ENCODE measurements at regions not wholly inside any gene's neighbourhood (a gene's known extent, or its start where the extent isn't known, plus 50 kb on each side); places are given as distances from the start of the nearest gene placed in this dataset.

- Histone ChIP-seq H3K4me1 (ENCODE audit: insufficient read depth, low read length) (no peaks in the 10 kb centered on the region), H3K9me3 (ENCODE audit: control insufficient read depth in 1 of 2, low read length in 2 of 2) (no peaks in the 10 kb centered on the region), H3K36me3 (ENCODE audit: insufficient read depth, low read length) (no peaks in the 10 kb centered on the region), H3K27me3 (ENCODE audit: insufficient read depth, low read length) (no peaks in the 10 kb centered on the region), H3K27ac (ENCODE audit: low read depth, low read length) (no peak overlapping the region), H3K4me3 (ENCODE audit: low read length in 2 of 2) (no peak overlapping the region)
- Mint-ChIP-seq H3K9me3 (peaks cover 0 to 4% (median 0%) of the 10 kb centered on the region in 8 donors), H3K4me1 (no peaks in the 10 kb centered on the region), H3K4me3 (no peak overlapping the region), H3K27me3 (no peaks in the 10 kb centered on the region), H3K36me3 (no peaks in the 10 kb centered on the region), H3K27ac (no peak overlapping the region)
- no peak for DNase-seq
- intact Hi-C loops (cut with micrococcal nuclease): no loop called here
- ChIA-PET CTCF (ENCODE audit: partially characterized antibody) (no interaction called here), POLR2A (ENCODE audit: partially characterized antibody) (no interaction called here)
Observed at GRCh38 chr2:35080231-35080910, 1275.2 kb upstream of the CRIM1 start.

- CTCF ChIA-PET (ENCODE audit: partially characterized antibody): no interaction called here
- no peaks in the 10 kb centered on the region for H3K36me3 Mint-ChIP-seq
- H3K4me3 Mint-ChIP-seq: no peak overlapping the region
- no peak overlapping the region for H3K4me3 ChIP-seq (ENCODE audit: low read length in 2 of 2)
- POLR2A ChIA-PET (ENCODE audit: partially characterized antibody): no interaction called here
- DNase-seq: no peak
- H3K27ac ChIP-seq (ENCODE audit: low read depth, low read length): no peak overlapping the region
- H3K27me3 ChIP-seq (ENCODE audit: insufficient read depth, low read length): no peaks in the 10 kb centered on the region
- no peaks in the 10 kb centered on the region for H3K27me3 Mint-ChIP-seq
- no peaks in the 10 kb centered on the region for H3K4me1 Mint-ChIP-seq
- peaks cover 0 to 30% (median 9%) of the 10 kb centered on the region in 8 donors for H3K9me3 Mint-ChIP-seq
- intact Hi-C loops (cut with micrococcal nuclease): no loop called here
- H3K4me1 ChIP-seq (ENCODE audit: insufficient read depth, low read length): no peaks in the 10 kb centered on the region
- no peak overlapping the region for H3K27ac Mint-ChIP-seq
- peaks cover 0 to 2% of the 10 kb centered on the region in 2 donors for H3K9me3 ChIP-seq (ENCODE audit: control insufficient read depth in 1 of 2, low read length in 2 of 2)
- no peaks in the 10 kb centered on the region for H3K36me3 ChIP-seq (ENCODE audit: insufficient read depth, low read length)
Observed at GRCh38 chr2:35067420-35067819, 1288.2 kb upstream of the CRIM1 start.

GRCh38 chr2:35063836-35064235 is 1291.7 kb upstream of the CRIM1 start:
- Mint-ChIP-seq H3K27ac (no peak overlapping the region), H3K4me1 (no peaks in the 10 kb centered on the region), H3K4me3 (no peak overlapping the region), H3K36me3 (no peaks in the 10 kb centered on the region), H3K27me3 (no peaks in the 10 kb centered on the region), H3K9me3 (peaks cover 2 to 12% (median 7%) of the 10 kb centered on the region in 8 donors)
- Histone ChIP-seq H3K9me3 (ENCODE audit: control insufficient read depth in 1 of 2, low read length in 2 of 2) (peaks cover 0 to 2% of the 10 kb centered on the region in 2 donors), H3K4me3 (ENCODE audit: low read length in 2 of 2) (no peak overlapping the region), H3K27ac (ENCODE audit: low read depth, low read length) (no peak overlapping the region), H3K36me3 (ENCODE audit: insufficient read depth, low read length) (no peaks in the 10 kb centered on the region), H3K27me3 (ENCODE audit: insufficient read depth, low read length) (no peaks in the 10 kb centered on the region), H3K4me1 (ENCODE audit: insufficient read depth, low read length) (no peaks in the 10 kb centered on the region)
- DNase-seq: no peak
- CTCF ChIA-PET (ENCODE audit: partially characterized antibody): no interaction called here
- POLR2A ChIA-PET (ENCODE audit: partially characterized antibody): no interaction called here
- intact Hi-C loops (cut with micrococcal nuclease): no loop called here

GRCh38 chr2:35035883-35036282 is 1319.7 kb upstream of the CRIM1 start:
- no peaks in the 10 kb centered on the region for H3K36me3 Mint-ChIP-seq
- no peak for DNase-seq
- ChIA-PET POLR2A (ENCODE audit: partially characterized antibody) (no interaction called here), CTCF (ENCODE audit: partially characterized antibody) (no interaction called here)
- H3K27me3 Mint-ChIP-seq: no peaks in the 10 kb centered on the region
- no peaks in the 10 kb centered on the region for H3K4me1 Mint-ChIP-seq
- intact Hi-C loops (cut with micrococcal nuclease): no loop called here
- Histone ChIP-seq H3K4me1 (ENCODE audit: insufficient read depth, low read length) (no peaks in the 10 kb centered on the region), H3K27me3 (ENCODE audit: insufficient read depth, low read length) (no peaks in the 10 kb centered on the region), H3K4me3 (ENCODE audit: low read length in 2 of 2) (no peak overlapping the region), H3K9me3 (ENCODE audit: control insufficient read depth in 1 of 2, low read length in 2 of 2) (no peaks in the 10 kb centered on the region), H3K27ac (ENCODE audit: low read depth, low read length) (no peak overlapping the region), H3K36me3 (ENCODE audit: insufficient read depth, low read length) (no peaks in the 10 kb centered on the region)
- H3K9me3 Mint-ChIP-seq: peaks cover 0 to 17% (median 5%) of the 10 kb centered on the region in 8 donors
- no peak overlapping the region for H3K27ac Mint-ChIP-seq
- no peak overlapping the region for H3K4me3 Mint-ChIP-seq

- CTCF ChIA-PET (ENCODE audit: partially characterized antibody): no interaction called here
- intact Hi-C loops (cut with micrococcal nuclease): no loop called here
- no peak overlapping the region for H3K27ac Mint-ChIP-seq
Observed at GRCh38 chr2:35033748-35034147, 1321.8 kb upstream of the CRIM1 start.

GRCh38 chr2:35023545-35023944 is 1332.0 kb upstream of the CRIM1 start:
- Mint-ChIP-seq H3K36me3 (no peaks in the 10 kb centered on the region), H3K9me3 (peaks cover 0 to 7% (median under 1%) of the 10 kb centered on the region in 8 donors), H3K4me3 (no peak overlapping the region), H3K27me3 (no peaks in the 10 kb centered on the region), H3K4me1 (no peaks in the 10 kb centered on the region), H3K27ac (no peak overlapping the region)
- CTCF ChIA-PET (ENCODE audit: partially characterized antibody): no interaction called here
- DNase-seq: no peak
- Histone ChIP-seq H3K27ac (ENCODE audit: low read depth, low read length) (no peak overlapping the region), H3K4me3 (ENCODE audit: low read length in 2 of 2) (no peak overlapping the region), H3K4me1 (ENCODE audit: insufficient read depth, low read length) (no peaks in the 10 kb centered on the region), H3K9me3 (ENCODE audit: control insufficient read depth in 1 of 2, low read length in 2 of 2) (no peaks in the 10 kb centered on the region), H3K27me3 (ENCODE audit: insufficient read depth, low read length) (no peaks in the 10 kb centered on the region), H3K36me3 (ENCODE audit: insufficient read depth, low read length) (no peaks in the 10 kb centered on the region)
- POLR2A ChIA-PET (ENCODE audit: partially characterized antibody): no interaction called here
- intact Hi-C loops (cut with micrococcal nuclease): no loop called here

More at GRCh38 chr2:35033748-35034147, 1321.8 kb upstream of the CRIM1 start:
- Histone ChIP-seq H3K27me3 (ENCODE audit: insufficient read depth, low read length) (no peaks in the 10 kb centered on the region), H3K4me3 (ENCODE audit: low read length in 2 of 2) (no peak overlapping the region), H3K36me3 (ENCODE audit: insufficient read depth, low read length) (no peaks in the 10 kb centered on the region), H3K4me1 (ENCODE audit: insufficient read depth, low read length) (no peaks in the 10 kb centered on the region), H3K27ac (ENCODE audit: low read depth, low read length) (no peak overlapping the region), H3K9me3 (ENCODE audit: control insufficient read depth in 1 of 2, low read length in 2 of 2) (no peaks in the 10 kb centered on the region)
- no peaks in the 10 kb centered on the region for H3K4me1 Mint-ChIP-seq
- no peaks in the 10 kb centered on the region for H3K36me3 Mint-ChIP-seq
- no peaks in the 10 kb centered on the region for H3K27me3 Mint-ChIP-seq
- DNase-seq: no peak
- POLR2A ChIA-PET (ENCODE audit: partially characterized antibody): no interaction called here
- H3K9me3 Mint-ChIP-seq: peaks cover 0 to 8% (median 1%) of the 10 kb centered on the region in 8 donors
- no peak overlapping the region for H3K4me3 Mint-ChIP-seq

GRCh38 chr2:35000453-35000852 is 1355.1 kb upstream of the CRIM1 start:
- Mint-ChIP-seq H3K4me1 (no peaks in the 10 kb centered on the region), H3K9me3 (peaks cover 0 to 5% (median under 1%) of the 10 kb centered on the region in 8 donors), H3K36me3 (no peaks in the 10 kb centered on the region), H3K27ac (no peak overlapping the region), H3K27me3 (no peaks in the 10 kb centered on the region), H3K4me3 (no peak overlapping the region)
- Histone ChIP-seq H3K9me3 (ENCODE audit: control insufficient read depth in 1 of 2, low read length in 2 of 2) (no peaks in the 10 kb centered on the region), H3K27ac (ENCODE audit: low read depth, low read length) (no peak overlapping the region), H3K4me1 (ENCODE audit: insufficient read depth, low read length) (no peaks in the 10 kb centered on the region), H3K36me3 (ENCODE audit: insufficient read depth, low read length) (no peaks in the 10 kb centered on the region), H3K4me3 (ENCODE audit: low read length in 2 of 2) (no peak overlapping the region), H3K27me3 (ENCODE audit: insufficient read depth, low read length) (no peaks in the 10 kb centered on the region)
- ChIA-PET CTCF (ENCODE audit: partially characterized antibody) (no interaction called here), POLR2A (ENCODE audit: partially characterized antibody) (no interaction called here)
- DNase-seq: no peak
- intact Hi-C loops (cut with micrococcal nuclease): no loop called here

- Histone ChIP-seq H3K4me1 (ENCODE audit: insufficient read depth, low read length) (no peaks in the 10 kb centered on the region), H3K4me3 (ENCODE audit: low read length in 2 of 2) (no peak overlapping the region), H3K9me3 (ENCODE audit: control insufficient read depth in 1 of 2, low read length in 2 of 2) (no peaks in the 10 kb centered on the region), H3K27ac (ENCODE audit: low read depth, low read length) (no peak overlapping the region), H3K36me3 (ENCODE audit: insufficient read depth, low read length) (no peaks in the 10 kb centered on the region), H3K27me3 (ENCODE audit: insufficient read depth, low read length) (no peaks in the 10 kb centered on the region)
- H3K9me3 Mint-ChIP-seq: peaks cover 0 to 4% (median 0%) of the 10 kb centered on the region in 8 donors
- POLR2A ChIA-PET (ENCODE audit: partially characterized antibody): no interaction called here
- CTCF ChIA-PET (ENCODE audit: partially characterized antibody): no interaction called here
- no peaks in the 10 kb centered on the region for H3K4me1 Mint-ChIP-seq
- no peaks in the 10 kb centered on the region for H3K27me3 Mint-ChIP-seq
- no peaks in the 10 kb centered on the region for H3K36me3 Mint-ChIP-seq
- H3K4me3 Mint-ChIP-seq: no peak overlapping the region
- H3K27ac Mint-ChIP-seq: no peak overlapping the region
- DNase-seq: no peak
- intact Hi-C loops (cut with micrococcal nuclease): no loop called here
Observed at GRCh38 chr2:34998741-34999140, 1356.8 kb upstream of the CRIM1 start.

Data from CD4-positive, alpha-beta memory T cell (primary cell).